Duodenal mucosa (tissue), 2 donors: ENCODE measurements at regions not wholly inside any gene's neighbourhood (a gene's known extent, or its start where the extent isn't known, plus 50 kb on each side); places are given as distances from the start of the nearest gene placed in this dataset.

Experiments
- H3K27ac ChIP-seq: one replicate; pipeline ENCODE4 v1.7.0; 2013; ENCODE audit warnings: low read depth, low read length
- H3K27me3 ChIP-seq, 2 donors: one replicate each; pipeline ENCODE4 v1.7.0; 2013; ENCODE audit warnings: low read length in 2 of 2, control low read depth in 1 of 2; ENCODE audit not compliant: insufficient read depth in 2 of 2, control insufficient read depth in 1 of 2
- H3K36me3 ChIP-seq, 2 donors: one replicate each; pipeline ENCODE4 v1.7.0; 2013; ENCODE audit warnings: low read length in 2 of 2, control low read depth in 1 of 2; ENCODE audit not compliant: insufficient read depth in 2 of 2, control insufficient read depth in 1 of 2
- H3K4me1 ChIP-seq, 2 donors: one replicate each; pipeline ENCODE4 v1.7.0; 2013; ENCODE audit warnings: low read length in 2 of 2, control low read depth in 1 of 2; ENCODE audit not compliant: insufficient read depth in 2 of 2, control insufficient read depth in 1 of 2
- H3K4me3 ChIP-seq, 2 donors: one replicate each; pipeline ENCODE4 v1.7.0; 2013; ENCODE audit warnings: low read length in 2 of 2, low read depth in 1 of 2
- H3K9ac ChIP-seq, 2 donors: one replicate each; pipeline ENCODE4 v1.7.0; 2013; ENCODE audit warnings: low read length in 2 of 2, low read depth in 1 of 2
- H3K9me3 ChIP-seq, 2 donors: one replicate each; pipeline ENCODE4 v1.7.0; 2013; ENCODE audit warnings: low read length in 2 of 2, control low read depth in 1 of 2; ENCODE audit not compliant: control insufficient read depth in 1 of 2

DNA sequence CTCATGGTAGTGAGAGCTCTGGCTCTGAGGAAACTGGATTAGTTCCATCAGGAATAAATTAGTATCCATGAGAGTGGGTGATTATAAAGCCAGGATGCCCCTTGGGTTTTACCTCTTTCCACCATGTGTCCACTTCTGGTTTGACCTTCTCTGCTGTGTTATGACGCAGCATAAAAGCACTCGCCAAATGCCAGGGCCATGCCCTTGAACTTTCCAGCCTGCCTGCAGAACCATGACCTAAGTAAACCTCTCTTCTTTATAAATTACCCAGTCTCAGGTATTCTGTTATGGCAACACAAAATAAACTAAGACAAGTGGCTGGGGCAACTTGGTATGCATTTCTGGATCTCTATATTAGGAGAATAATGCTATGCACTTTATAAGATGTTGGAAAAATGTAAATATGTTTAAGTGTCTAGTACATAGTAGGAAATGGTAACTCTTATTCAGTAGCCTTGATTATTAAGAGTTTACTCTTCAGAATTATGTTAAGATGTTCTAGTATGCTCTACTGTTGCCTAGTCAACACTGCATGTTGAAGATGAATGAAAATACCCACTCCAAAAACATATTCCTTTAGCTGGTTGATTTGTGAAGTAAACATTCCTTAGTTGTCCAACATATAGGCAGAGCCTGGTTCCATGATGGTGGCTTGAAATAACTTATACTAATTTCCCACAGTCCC, 455.6 kb upstream of the TMPO start:
- Histone ChIP-seq H3K4me3 (no peak overlapping the region), H3K9ac (no peak overlapping the region), H3K9me3 (no peaks in the 10 kb centered on the region), H3K36me3 (no peaks in the 10 kb centered on the region), H3K27ac (no peak overlapping the region), H3K4me1 (no peaks in the 10 kb centered on the region), H3K27me3 (no peaks in the 10 kb centered on the region)

DNA sequence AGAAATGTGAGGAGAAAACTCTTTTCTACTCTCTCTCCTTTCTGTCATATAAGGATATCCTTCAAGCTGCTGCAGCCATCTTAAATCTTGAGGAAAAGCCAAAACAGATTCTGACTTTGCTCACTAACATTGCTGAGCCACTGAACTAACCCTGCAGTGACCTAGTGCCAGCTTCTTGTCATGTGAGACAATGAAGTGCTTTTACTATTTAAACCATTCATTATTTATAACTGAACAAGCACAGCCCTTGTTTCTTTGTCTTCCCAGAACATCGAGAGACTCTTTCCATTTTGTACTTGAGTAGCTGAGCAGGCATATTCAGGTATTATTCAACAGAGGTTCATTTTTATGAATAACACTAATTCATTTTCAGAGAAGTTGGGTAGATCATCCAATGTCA, 455.0 kb upstream of the TMPO start:
- Histone ChIP-seq H3K27me3 (no peaks in the 10 kb centered on the region), H3K4me1 (no peaks in the 10 kb centered on the region), H3K9ac (no peak overlapping the region), H3K4me3 (no peak overlapping the region), H3K36me3 (no peaks in the 10 kb centered on the region), H3K27ac (no peak overlapping the region), H3K9me3 (no peaks in the 10 kb centered on the region)

DNA sequence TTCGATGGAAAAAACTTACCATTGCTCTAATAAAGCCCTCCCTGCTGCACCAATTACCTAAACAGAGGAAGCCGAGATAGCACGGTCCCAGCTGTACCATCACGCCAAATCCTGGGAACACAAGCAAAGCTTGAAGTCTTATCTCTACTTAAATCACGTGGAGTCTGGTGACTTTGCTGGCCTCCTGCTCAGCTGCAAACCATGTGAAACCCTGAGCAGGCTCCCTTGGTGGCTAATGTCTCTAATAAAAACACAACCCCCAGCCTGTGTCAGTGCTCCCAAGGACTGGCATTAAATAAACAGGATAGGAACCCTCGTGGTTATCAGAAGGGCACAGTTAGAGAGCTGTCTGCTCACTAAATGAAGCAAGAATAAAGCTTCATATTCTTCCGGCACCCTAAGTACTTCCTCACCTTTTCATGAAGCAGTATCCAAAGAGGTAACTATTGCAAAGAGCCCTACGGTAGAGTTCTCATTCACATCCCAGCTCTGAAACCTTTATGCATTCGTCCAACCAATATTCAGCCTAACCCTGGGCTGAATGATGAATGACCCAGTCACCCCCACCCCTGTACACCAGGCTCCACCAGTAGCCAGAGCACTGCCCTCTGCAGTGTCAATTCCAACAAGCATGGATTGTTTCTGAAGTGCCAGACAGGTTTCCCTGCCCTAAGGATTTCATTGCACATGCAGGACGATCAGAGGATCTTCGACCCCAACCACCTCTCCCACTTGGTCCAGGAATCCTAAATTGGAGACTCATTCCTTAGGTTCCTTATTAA, 452.7 kb upstream of the TMPO start:
- Histone ChIP-seq H3K4me3 (no peak overlapping the region), H3K27me3 (no peaks in the 10 kb centered on the region), H3K9ac (no peak overlapping the region), H3K4me1 (no peaks in the 10 kb centered on the region), H3K9me3 (no peaks in the 10 kb centered on the region), H3K36me3 (no peaks in the 10 kb centered on the region), H3K27ac (no peak overlapping the region)

DNA sequence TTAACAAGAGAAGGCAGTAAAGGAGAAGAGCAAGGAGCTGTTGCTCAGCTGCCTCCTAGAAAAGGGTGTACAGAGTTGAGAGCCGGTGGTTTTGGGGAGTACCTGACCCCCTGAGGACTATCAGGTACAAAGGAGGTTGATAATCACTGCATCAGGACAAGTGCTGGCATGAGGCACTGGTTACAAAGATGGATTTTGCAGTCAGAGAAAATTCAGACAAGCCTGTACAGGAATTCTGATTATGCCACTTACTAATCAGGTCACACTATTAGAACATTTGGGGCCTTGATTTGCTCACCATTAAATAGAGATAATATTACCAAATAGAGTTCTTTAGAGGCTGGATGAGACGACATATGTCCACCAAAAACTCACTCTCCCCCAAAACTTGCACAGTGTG, 450.9 kb upstream of the TMPO start:
- Histone ChIP-seq H3K27ac (no peak overlapping the region), H3K36me3 (no peaks in the 10 kb centered on the region)

DNA sequence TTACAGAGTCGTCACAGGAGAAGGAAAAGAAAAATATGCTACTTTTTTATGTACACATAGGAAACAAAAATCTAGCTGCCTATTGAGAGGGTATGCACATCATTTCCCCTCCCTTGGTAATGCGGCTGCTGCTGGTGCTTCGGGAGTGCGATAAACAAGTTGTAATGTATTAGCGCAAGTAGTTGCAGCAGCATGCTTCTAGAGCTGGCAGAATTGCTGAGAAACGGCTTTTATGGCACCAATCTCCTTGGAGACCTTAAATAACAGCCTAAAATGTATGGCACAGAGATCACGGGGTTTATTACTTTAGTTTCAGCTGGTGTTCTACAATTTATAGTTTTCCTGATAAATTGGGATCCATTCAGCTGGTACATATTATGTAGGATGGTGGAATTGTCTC, 447.6 kb upstream of the TMPO start:
- H3K4me1 ChIP-seq: no peaks in the 10 kb centered on the region
- no peak overlapping the region for H3K4me3 ChIP-seq
- H3K27ac ChIP-seq: no peak overlapping the region
- H3K9me3 ChIP-seq: no peaks in the 10 kb centered on the region
- H3K9ac ChIP-seq: no peak overlapping the region
- H3K36me3 ChIP-seq: no peaks in the 10 kb centered on the region
- no peaks in the 10 kb centered on the region for H3K27me3 ChIP-seq

More for the DNA sequence above, 450.9 kb upstream of the TMPO start:
- no peak overlapping the region for H3K4me3 ChIP-seq
- H3K27me3 ChIP-seq: no peaks in the 10 kb centered on the region
- no peak overlapping the region for H3K9ac ChIP-seq
- no peaks in the 10 kb centered on the region for H3K9me3 ChIP-seq
- no peaks in the 10 kb centered on the region for H3K4me1 ChIP-seq

DNA sequence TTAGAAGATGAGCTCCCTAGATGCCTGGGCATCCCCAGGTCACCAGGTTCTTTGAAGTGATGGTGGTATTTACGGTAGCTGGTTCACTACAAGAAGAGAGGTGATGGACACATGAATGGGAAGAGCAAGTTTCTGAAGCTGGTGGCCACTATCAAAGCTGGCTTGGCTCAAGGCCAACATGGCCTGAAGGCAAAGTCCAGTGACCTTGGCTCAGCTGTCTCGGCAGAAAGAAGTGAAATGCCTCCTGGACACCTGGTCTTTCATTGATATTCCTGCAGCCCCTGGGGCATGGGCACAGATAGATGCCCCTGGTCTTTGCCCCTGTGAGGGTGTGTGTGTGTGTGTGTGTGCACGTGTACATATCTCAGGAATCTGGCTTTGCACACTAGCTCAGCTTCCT, 441.8 kb upstream of the TMPO start:
- H3K27me3 ChIP-seq: no peaks in the 10 kb centered on the region
- no peak overlapping the region for H3K9ac ChIP-seq
- no peak overlapping the region for H3K4me3 ChIP-seq
- H3K27ac ChIP-seq: no peak overlapping the region
- H3K4me1 ChIP-seq: no peaks in the 10 kb centered on the region
- no peaks in the 10 kb centered on the region for H3K9me3 ChIP-seq
- no peaks in the 10 kb centered on the region for H3K36me3 ChIP-seq

DNA sequence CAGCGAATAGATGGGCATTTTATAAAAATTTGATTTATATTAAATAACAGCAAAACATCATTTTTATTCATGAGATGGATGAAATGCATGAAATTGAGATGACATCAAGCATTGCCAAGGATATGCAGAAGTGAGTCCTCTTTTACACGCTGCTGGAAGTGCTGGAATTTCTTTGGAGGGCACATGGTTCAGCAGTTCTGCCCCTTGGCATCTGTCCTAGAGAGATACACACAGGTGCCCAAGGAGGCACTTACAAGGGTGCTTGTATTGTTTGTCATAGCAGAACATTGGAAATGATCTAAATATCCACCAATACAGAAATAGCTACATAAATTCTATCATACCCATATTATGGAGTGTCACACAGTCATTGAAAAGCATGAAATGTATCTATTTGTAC, 441.1 kb upstream of the TMPO start:
- Histone ChIP-seq H3K27ac (no peak overlapping the region), H3K9ac (no peak overlapping the region), H3K27me3 (no peaks in the 10 kb centered on the region), H3K9me3 (no peaks in the 10 kb centered on the region), H3K36me3 (no peaks in the 10 kb centered on the region), H3K4me1 (no peaks in the 10 kb centered on the region), H3K4me3 (no peak overlapping the region)

DNA sequence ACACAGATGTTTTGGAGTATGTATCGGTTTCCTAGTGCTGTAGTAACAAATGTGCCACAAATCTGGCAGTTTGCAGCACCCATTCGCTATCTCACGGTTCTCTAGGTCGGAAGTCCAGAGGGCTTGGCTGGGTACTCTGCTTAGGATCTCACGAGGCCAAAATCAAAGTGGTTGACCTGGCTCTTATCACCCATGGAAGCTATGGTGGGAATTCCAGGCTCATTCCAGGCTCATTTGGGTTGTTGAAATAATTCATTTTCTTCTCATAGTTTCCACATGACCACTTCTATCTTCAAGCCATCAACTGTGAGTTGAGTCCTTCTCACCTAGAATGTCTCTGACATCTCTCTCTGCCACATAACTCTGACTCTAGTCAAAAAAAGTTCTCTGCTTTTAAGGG, 431.0 kb upstream of the TMPO start:
- H3K4me1 ChIP-seq: no peaks in the 10 kb centered on the region
- no peaks in the 10 kb centered on the region for H3K9me3 ChIP-seq
- H3K4me3 ChIP-seq: no peak overlapping the region
- no peak overlapping the region for H3K27ac ChIP-seq
- H3K36me3 ChIP-seq: no peaks in the 10 kb centered on the region
- no peaks in the 10 kb centered on the region for H3K27me3 ChIP-seq
- H3K9ac ChIP-seq: no peak overlapping the region

DNA sequence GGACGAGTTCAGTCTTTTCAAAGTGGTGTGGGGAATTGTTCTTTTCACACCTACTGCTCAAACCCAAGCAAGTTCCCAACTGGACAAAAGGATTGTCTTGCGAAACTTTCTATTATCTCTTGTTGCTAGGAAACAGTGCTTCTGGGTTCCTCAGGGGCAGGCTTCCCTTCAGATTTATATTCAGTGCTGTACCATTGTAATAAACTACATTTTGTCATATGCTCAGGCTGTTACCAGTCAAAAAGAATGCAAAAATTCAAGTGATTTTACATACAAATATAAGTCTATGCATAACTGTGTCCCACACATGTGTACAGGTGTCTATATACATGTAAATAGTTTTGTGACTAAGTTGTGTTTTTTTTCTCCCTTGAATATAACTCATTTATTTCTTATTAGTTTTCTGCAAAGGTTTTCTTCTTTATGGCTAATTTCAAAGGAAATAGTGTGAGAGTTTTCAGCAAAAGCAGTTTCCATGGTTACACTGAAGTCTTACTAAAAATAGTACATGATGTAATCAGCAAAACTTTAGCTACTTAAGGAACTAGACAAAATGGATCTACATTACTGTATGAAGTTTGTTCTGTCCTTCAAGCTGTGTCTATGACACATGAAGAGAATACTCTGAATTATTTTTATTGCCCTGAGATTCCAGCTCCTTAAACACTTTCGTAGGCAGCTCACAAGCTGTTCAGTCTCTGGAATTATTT, 430.2 kb upstream of the TMPO start:
- Histone ChIP-seq H3K9me3 (no peaks in the 10 kb centered on the region), H3K27me3 (no peaks in the 10 kb centered on the region), H3K4me1 (no peaks in the 10 kb centered on the region), H3K4me3 (no peak overlapping the region), H3K9ac (no peak overlapping the region), H3K36me3 (no peaks in the 10 kb centered on the region), H3K27ac (no peak overlapping the region)

DNA sequence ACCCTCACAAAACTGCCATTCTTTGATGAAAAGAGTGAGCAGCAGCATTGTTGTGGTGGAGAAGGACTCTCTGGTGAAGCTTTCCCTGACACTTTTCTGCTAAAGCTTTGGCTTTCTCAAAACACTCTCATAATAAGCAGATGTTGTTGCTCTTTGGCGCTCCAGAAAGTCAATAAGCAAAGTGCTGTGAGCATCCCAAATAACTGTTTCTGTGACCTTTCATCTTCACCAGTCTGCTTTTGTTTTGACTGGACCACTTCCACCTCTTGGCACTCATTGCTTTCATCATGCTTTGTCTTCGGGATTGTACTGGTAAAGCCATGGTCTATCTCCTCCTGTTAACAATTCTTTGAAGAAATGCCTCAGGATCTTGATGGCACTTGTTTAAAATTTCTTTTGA, 424.7 kb upstream of the TMPO start:
- Histone ChIP-seq H3K36me3 (no peaks in the 10 kb centered on the region), H3K27ac (no peak overlapping the region), H3K27me3 (no peaks in the 10 kb centered on the region), H3K9me3 (no peaks in the 10 kb centered on the region), H3K4me3 (no peak overlapping the region), H3K9ac (no peak overlapping the region), H3K4me1 (no peaks in the 10 kb centered on the region)
